ENCODE measurements at regions not wholly inside any gene's neighbourhood (a gene's known extent, or its start where the extent isn't known, plus 50 kb on each side); places are given as distances from the start of the nearest gene placed in this dataset.

GRCh38 chr2:236317938-236318396 lies 53.8 kb upstream of the ASB18 start:
- no peak for TF ChIP-seq CTCF (IDR thresholded peaks at IDR 0.05)
- TF ChIP-seq EP300 (IDR thresholded peaks at IDR 0.05) = no peak
- no peak for TF ChIP-seq POLR2A (IDR thresholded peaks at IDR 0.05)

Data from sigmoid colon (tissue), 4 donors.